GM19239 (cell line): ENCODE measurements at regions not wholly inside any gene's neighbourhood (a gene's known extent, or its start where the extent isn't known, plus 50 kb on each side); places are given as distances from the start of the nearest gene placed in this dataset.
"Not testable (repeated sequence)": the region's sequence is repeated elsewhere in the genome, so short reads cannot be mapped to it uniquely, and the experiment has no call there.

Source experiments
- DNase-seq: peaks from one replicate; pipeline ENCODE4 v3.0.0; 2011; ENCODE audit warnings: low spot score; ENCODE audit not compliant: insufficient read length
- FAIRE-seq: peaks from 2 replicates; lab custom pipeline; 2011; peaks lifted over from hg19 to GRCh38; lab: Jason Lieb, UNC

- FAIRE-seq: no peak
- DNase-seq: no peak
Measured at GRCh38 chrX:109184506-109185139, 297.3 kb downstream of the GUCY2F start.

- FAIRE-seq: no peak
Measured at GRCh38 chrX:109172091-109172602, 309.7 kb downstream of the GUCY2F start.

GRCh38 chrX:109155161-109155560 lies 326.7 kb downstream of the GUCY2F start:
- DNase-seq (no peak), FAIRE-seq (no peak)

More at GRCh38 chrX:109172091-109172602, 309.7 kb downstream of the GUCY2F start:
- DNase-seq: no peak

- FAIRE-seq, DNase-seq: not testable (repeated sequence)
Measured at GRCh38 chrX:109144173-109144572, 337.7 kb downstream of the GUCY2F start.

- DNase-seq: no peak
- no peak for FAIRE-seq
Measured at GRCh38 chrX:109140463-109140862, 341.4 kb downstream of the GUCY2F start.

- FAIRE-seq (no peak), DNase-seq (no peak)
Measured at GRCh38 chrX:109134777-109135176, 347.1 kb downstream of the GUCY2F start.

- no peak for DNase-seq
- FAIRE-seq: no peak
Measured at GRCh38 chrX:109125304-109125703, 356.6 kb downstream of the GUCY2F start.

GRCh38 chrX:109089359-109089758 lies 353.0 kb upstream of the IRS4 start:
- FAIRE-seq (no peak), DNase-seq (no peak)

- FAIRE-seq: no peak
- DNase-seq: no peak
Measured at GRCh38 chrX:109077788-109078187, 341.4 kb upstream of the IRS4 start.

- not testable (repeated sequence) for FAIRE-seq, DNase-seq
Measured at GRCh38 chrX:109054181-109054581, 317.8 kb upstream of the IRS4 start.

- no peak for DNase-seq
- no peak for FAIRE-seq
Measured at GRCh38 chrX:109049903-109050302, 313.5 kb upstream of the IRS4 start.

GRCh38 chrX:109049416-109049815 lies 313.1 kb upstream of the IRS4 start:
- DNase-seq (no peak), FAIRE-seq (no peak)

GRCh38 chrX:109040057-109040456 lies 303.7 kb upstream of the IRS4 start:
- FAIRE-seq (no peak), DNase-seq (no peak)

GRCh38 chrX:109036624-109037023 lies 300.3 kb upstream of the IRS4 start:
- FAIRE-seq: no peak
- no peak for DNase-seq

- no peak for DNase-seq
- FAIRE-seq: peak; percentile 33
Measured at GRCh38 chrX:108993909-108994308, 257.5 kb upstream of the IRS4 start.

- FAIRE-seq: not testable (repeated sequence)
Measured at GRCh38 chrX:108972899-108973298, 236.5 kb upstream of the IRS4 start.

GRCh38 chrX:108947205-108947604 lies 210.8 kb upstream of the IRS4 start:
- DNase-seq (no peak), FAIRE-seq (no peak)

More at GRCh38 chrX:108972899-108973298, 236.5 kb upstream of the IRS4 start:
- not testable (repeated sequence) for DNase-seq

- DNase-seq (no peak), FAIRE-seq (no peak)
Measured at GRCh38 chrX:108946531-108946930, 210.2 kb upstream of the IRS4 start.

- FAIRE-seq (no peak), DNase-seq (no peak)
Measured at GRCh38 chrX:108945883-108946523, 209.6 kb upstream of the IRS4 start.

GRCh38 chrX:108914791-108915190 lies 178.4 kb upstream of the IRS4 start:
- DNase-seq (no peak), FAIRE-seq (no peak)

GRCh38 chrX:108903831-108904230 lies 167.5 kb upstream of the IRS4 start:
- FAIRE-seq: not testable (repeated sequence)

GRCh38 chrX:108900333-108900732 lies 164.0 kb upstream of the IRS4 start:
- FAIRE-seq (no peak), DNase-seq (no peak)

More at GRCh38 chrX:108903831-108904230, 167.5 kb upstream of the IRS4 start:
- not testable (repeated sequence) for DNase-seq
